ENCODE measurements at regions not wholly inside any gene's neighbourhood (a gene's known extent, or its start where the extent isn't known, plus 50 kb on each side); places are given as distances from the start of the nearest gene placed in this dataset.
A peak's percentile ranks its signal among the peaks of the same experiment; 100 is the strongest.
"Not testable (repeated sequence)": the region's sequence is repeated elsewhere in the genome, so short reads cannot be mapped to it uniquely, and the experiment has no call there.

DNA sequence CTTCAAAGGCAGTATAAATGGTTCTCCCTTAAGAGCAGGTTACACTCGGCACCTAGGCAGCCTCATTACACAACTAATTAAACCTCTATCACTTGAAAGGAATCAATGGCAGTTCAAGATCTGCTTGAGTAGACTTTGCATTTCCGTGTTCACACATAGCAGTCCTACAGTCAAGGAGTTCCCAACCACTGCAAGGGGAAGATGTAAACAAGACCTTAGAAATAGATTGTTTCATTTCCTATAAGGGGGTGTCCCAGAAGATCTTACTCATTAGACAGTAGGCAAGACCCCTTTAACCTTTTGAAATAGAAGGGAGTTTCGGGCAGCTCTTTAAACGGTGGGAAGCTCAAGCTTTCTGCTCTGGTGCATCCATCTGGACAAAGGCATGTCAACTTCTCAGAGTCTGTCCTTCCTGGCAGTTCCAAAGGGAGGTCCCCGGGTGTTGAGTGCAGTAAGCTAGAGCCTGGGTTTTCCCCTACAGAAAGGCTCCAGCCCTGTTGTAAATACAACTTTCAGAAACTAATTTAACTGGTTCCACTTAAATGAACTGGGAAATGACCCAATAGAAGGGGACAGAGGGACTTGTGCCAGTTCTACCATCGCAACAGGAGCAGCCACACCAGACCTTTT is 150.8 kb downstream of the RBMX2 start:
- no peak for DNase-seq

DNA sequence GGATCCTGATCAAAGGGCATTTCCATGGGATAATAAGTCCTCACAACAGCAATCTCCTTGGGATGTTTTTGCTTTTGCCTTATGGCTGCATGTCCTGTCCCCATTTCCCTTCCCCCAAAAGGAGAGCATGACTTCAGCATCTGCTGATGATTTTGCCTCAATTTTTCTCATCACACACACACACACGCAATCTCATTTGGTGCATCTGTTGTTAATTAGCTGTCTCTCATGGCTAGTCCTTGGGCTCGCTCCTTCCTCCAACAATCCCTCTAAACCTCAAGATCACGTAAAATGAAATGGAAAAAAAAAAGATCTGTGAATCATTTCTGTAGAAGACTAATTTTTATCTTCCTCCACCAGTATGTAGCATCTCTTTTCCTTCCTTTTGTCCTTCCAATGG is 153.6 kb downstream of the RBMX2 start:
- no peak for DNase-seq

DNA sequence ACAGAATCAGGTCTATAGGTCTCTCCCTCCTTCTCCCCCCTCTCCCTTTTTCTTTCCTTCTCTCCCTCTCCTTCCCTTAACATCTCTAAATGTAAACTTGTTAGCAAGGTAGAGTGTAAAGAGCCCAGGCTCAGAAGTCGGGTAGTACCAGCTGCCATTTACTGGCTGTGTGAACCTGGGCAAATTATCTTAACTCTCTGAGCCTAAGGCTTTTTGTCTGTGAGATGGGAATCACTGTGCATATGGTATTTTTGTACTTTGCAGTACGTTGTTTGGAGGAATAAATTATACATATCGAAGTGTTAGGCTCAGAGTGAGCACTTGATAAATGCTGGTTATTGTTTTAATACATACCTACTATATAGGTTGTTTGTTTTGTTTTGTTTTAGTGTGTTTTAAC is 154.0 kb downstream of the RBMX2 start:
- no peak for DNase-seq

DNA sequence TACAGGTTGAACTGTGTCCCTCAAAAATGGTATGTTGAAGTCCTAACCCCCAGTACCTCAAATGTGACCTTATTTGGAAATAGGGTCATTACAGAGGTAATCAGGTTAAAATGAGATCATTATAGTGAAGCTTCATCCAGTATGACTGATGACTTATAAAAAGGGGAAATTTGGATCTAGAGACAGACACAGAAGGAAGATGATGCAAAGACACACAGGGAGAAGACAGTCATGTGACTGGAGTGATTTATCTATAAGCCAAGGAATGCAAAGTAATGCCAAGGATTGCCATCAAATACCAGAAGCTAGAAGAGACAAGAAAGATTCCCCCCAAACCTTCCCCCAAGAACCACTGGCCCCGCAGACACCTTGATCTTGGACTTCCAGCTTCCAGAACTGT is 155.2 kb downstream of the RBMX2 start:
- DNase-seq: peak in 2 of 4 experiments; percentile 17 to 32

DNA sequence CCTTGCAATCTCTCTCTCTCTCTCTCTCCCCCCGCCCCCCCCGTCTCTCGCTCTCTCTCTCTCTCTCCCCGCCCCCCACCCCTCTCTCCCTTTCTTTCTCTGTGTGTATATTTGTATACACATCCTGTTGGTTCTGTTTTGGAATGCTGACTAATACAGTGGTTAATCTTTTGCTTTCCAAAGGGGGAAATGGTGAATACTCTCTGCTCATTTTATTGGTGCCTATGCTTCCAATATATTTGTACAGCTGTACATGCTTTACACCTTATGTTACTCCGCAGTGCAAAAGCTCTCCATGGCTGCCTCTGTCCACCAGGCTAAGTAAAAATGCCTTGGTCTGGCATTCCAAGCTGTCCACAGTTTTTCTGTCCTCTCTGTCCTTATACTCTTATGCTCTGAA is 158.8 kb downstream of the RBMX2 start:
- DNase-seq: no peak

DNA sequence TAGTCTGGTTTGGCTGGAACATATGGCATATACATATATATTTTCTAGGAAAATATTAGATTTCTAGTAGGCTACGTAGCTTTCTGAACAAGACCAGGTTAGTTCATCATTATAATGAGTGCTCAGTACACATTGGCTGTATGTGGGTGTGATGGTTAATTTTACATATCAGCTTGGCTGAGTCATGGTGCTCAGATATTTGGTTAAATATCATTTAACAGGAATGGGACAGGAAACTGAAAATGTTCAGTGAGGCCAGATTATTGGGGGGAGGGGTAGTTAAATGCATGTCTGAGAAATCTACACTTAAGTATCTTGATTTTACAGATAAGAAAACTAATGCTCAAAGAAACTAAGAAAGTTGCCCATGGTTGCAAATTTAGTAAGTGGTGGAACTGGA is 160.1 kb downstream of the RBMX2 start:
- no peak for DNase-seq

DNA sequence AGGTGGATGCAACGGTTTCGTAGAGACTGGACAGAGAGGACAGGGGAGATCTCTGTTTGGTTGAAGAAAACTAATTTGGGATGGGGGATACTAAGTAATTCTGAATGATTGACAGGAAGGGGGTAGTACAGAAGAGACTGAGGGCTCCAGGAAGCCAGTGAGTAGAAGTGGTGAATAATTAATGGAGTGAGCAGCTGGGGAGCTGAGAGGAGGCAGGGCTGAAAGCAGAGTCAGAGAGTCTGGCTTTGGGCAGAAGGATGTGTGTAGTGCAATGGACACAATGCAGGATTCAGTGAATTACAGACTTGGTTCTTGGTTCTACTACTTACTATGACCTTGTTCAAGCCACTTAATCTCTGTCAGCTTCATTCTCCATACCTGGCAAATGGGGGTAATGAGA is 161.7 kb downstream of the RBMX2 start:
- no peak for DNase-seq

DNA sequence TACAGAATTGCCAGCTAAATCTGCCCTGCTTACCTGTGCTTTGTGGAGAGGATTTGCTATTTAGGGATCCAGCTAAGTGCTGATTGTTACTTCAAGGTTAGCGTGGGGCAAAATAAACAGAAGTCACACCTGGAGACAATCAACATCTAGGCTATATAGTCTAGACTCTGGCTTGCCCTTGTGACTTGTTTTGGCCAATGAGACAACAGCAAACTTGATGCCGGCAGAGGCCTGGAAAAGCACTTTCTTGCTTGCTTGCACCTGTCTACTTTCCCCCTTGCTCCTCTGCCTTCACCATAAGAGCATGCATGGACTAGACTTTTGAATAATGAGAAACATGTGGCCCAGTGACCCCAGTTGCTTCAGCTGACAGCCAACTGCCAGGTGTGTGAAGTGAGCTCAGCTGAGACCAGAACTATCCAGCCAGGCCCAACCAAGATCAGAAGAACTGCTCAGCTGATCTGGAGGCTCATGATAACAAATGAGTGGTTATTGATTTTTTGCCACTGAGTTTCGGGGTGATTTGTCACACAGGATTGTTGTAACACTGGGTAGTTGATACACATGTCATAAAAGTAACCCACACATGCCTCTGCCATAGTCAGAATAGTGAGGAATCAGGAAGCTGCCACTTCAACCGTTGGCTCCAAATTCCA is 164.4 kb downstream of the RBMX2 start:
- DNase-seq: no peak

DNA sequence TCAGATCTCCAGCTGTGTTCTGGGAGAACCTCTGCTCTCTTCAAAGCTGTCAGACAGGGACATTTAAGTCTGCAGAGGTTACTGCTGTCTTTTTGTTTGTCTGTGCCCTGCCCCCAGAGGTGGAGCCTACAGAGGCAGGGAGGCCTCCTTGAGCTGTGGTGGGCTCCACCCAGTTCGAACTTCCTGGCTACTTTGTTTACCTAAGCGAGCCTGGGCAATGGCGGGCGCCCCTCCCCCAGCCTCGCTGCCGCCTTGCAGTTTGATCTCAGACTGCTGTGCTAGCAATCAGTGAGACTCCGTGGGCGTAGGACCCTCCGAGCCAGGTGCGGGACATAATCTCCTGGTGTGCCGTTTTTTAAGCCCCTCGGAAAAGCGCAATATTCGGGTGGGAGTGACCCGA is 171.2 kb downstream of the RBMX2 start:
- DNase-seq: not testable (repeated sequence)
